DOHH2 (cell line): ENCODE measurements at regions not wholly inside any gene's neighbourhood (a gene's known extent, or its start where the extent isn't known, plus 50 kb on each side); places are given as distances from the start of the nearest gene placed in this dataset.

Experiments
- H3F3A ChIP-seq: fragments of 200-600 bp; sonication (generic), shearing (Covaris generic); 2 replicates; pipeline ENCODE4 v1.6.0; 2016; ENCODE audit warnings: antibody characterized with exemption, mild to moderate bottlenecking; ENCODE audit not compliant: control insufficient read depth, insufficient read depth
- H3K27ac ChIP-seq: fragments of 200-600 bp; sonication (generic); 2 replicates; pipeline ENCODE4 v1.5.1; 2014; ENCODE audit warnings: low read depth, mild to moderate bottlenecking, low read length, moderate library complexity
- H3K27me3 ChIP-seq: fragments of 200-600 bp; sonication (generic); 2 replicates; pipeline ENCODE4 v1.6.1; 2014; ENCODE audit warnings: mild to moderate bottlenecking, low read length, mixed read lengths; ENCODE audit not compliant: control insufficient read depth
- H3K36me3 ChIP-seq: fragments of 200-600 bp; sonication (generic); 2 replicates; pipeline ENCODE4 v1.6.1; 2014; ENCODE audit warnings: mild to moderate bottlenecking, low read length, moderate library complexity, mixed read lengths; ENCODE audit not compliant: control insufficient read depth
- H3K4me1 ChIP-seq: fragments of 200-600 bp; sonication (generic); 2 replicates; pipeline ENCODE4 v1.6.1; 2014; ENCODE audit warnings: mild to moderate bottlenecking, low read length, mixed read lengths; ENCODE audit not compliant: control insufficient read depth
- H3K4me2 ChIP-seq: fragments of 200-600 bp; sonication (generic); 2 replicates; pipeline ENCODE4 v1.6.0; 2014; ENCODE audit warnings: mild to moderate bottlenecking, low read length, moderate library complexity
- H3K4me3 ChIP-seq: fragments of 200-600 bp; sonication (generic); 2 replicates; pipeline ENCODE4 v1.5.1; 2014; ENCODE audit warnings: mild to moderate bottlenecking, low read length, mixed read lengths
- H3K79me2 ChIP-seq: fragments of 200-600 bp; sonication (generic); 2 replicates; pipeline ENCODE4 v1.6.1; 2014; ENCODE audit warnings: mild to moderate bottlenecking, low read length, mixed read lengths; ENCODE audit not compliant: control insufficient read depth
- H3K9me2 ChIP-seq: fragments of 200-600 bp; sonication (generic); replicated peaks from 2 replicates; pipeline ENCODE4 v1.6.1; 2014; ENCODE audit warnings: mild to moderate bottlenecking, low read length, mixed read lengths; ENCODE audit not compliant: control insufficient read depth
- H3K9me3 ChIP-seq: fragments of 200-600 bp; sonication (generic); 2 replicates; pipeline ENCODE4 v1.6.1; 2014; ENCODE audit warnings: antibody characterized with exemption, low read length, mixed read lengths; ENCODE audit not compliant: control insufficient read depth, insufficient read depth
- H4K20me1 ChIP-seq: fragments of 200-600 bp; sonication (generic); 2 replicates; pipeline ENCODE4 v1.6.0; 2014; ENCODE audit warnings: low read depth, mild to moderate bottlenecking, antibody characterized with exemption, low read length, moderate library complexity; ENCODE audit not compliant: control insufficient read depth, insufficient read depth
- CTCF ChIP-seq: fragments of 200-600 bp; sonication (generic); IDR thresholded peaks from one replicate; pipeline ENCODE4 v1.5.1; 2014; ENCODE audit warnings: antibody characterized with exemption, mild to moderate bottlenecking, low read depth, low read length; ENCODE audit not compliant: poor library complexity, severe bottlenecking
- EZH2phosphoT487 ChIP-seq: fragments of 200-600 bp; sonication (generic); IDR thresholded peaks from 2 replicates; pipeline ENCODE4 v1.6.1; 2017; ENCODE audit warnings: borderline replicate concordance, mild to moderate bottlenecking, antibody characterized with exemption, low read length, moderate library complexity, mixed read lengths

- Histone ChIP-seq H3K36me3 (no peaks in the 10 kb centered on the region), H3K4me2 (no peak overlapping the region), H3K27ac (no peak overlapping the region), H3F3A (no peaks in the 10 kb centered on the region), H3K9me2 (no peaks in the 10 kb centered on the region), H3K27me3 (0 out of 2 replicates have a peak, but pooled peaks cover 4% of the 10 kb centered on the region), H4K20me1 (no peaks in the 10 kb centered on the region), H3K79me2 (no peaks in the 10 kb centered on the region), H3K9me3 (no peaks in the 10 kb centered on the region), H3K4me1 (no peaks in the 10 kb centered on the region), H3K4me3 (no peak overlapping the region)
- TF ChIP-seq EZH2phosphoT487 (no peak), CTCF (no peak)
These were observed 97.1 kb upstream of the PTPN1 start for GRCh38 chr20:50413088-50413500.

GRCh38 chr20:50415021-50415515, 95.1 kb upstream of the PTPN1 start:
- no peaks in the 10 kb centered on the region for H3K9me3 ChIP-seq
- no peaks in the 10 kb centered on the region for H3K4me1 ChIP-seq
- H3K27me3 ChIP-seq, result no peaks in the 10 kb centered on the region
- TF ChIP-seq CTCF, result no peak
- no peak for TF ChIP-seq EZH2phosphoT487
- H3K79me2 ChIP-seq, result no peaks in the 10 kb centered on the region
- no peak overlapping the region for H3K4me2 ChIP-seq
- no peaks in the 10 kb centered on the region for H3F3A ChIP-seq
- no peak overlapping the region for H3K27ac ChIP-seq
- no peaks in the 10 kb centered on the region for H3K9me2 ChIP-seq
- H4K20me1 ChIP-seq, result no peaks in the 10 kb centered on the region
- H3K36me3 ChIP-seq, result no peaks in the 10 kb centered on the region
- no peak overlapping the region for H3K4me3 ChIP-seq

GRCh38 chr20:50415516-50416268, 94.5 kb upstream of the PTPN1 start:
- Histone ChIP-seq H3K27me3 (no peaks in the 10 kb centered on the region), H3K4me3 (no peak overlapping the region), H3K9me3 (no peaks in the 10 kb centered on the region), H3K27ac (no peak overlapping the region), H3K36me3 (no peaks in the 10 kb centered on the region), H3K4me2 (no peak overlapping the region), H3K79me2 (no peaks in the 10 kb centered on the region), H3F3A (no peaks in the 10 kb centered on the region), H3K4me1 (no peaks in the 10 kb centered on the region), H4K20me1 (no peaks in the 10 kb centered on the region), H3K9me2 (no peaks in the 10 kb centered on the region)
- TF ChIP-seq CTCF (no peak), EZH2phosphoT487 (no peak)
